Progenitor cell of endocrine pancreas (in vitro differentiated cells): ENCODE measurements at regions not wholly inside any gene's neighbourhood (a gene's known extent, or its start where the extent isn't known, plus 50 kb on each side); places are given as distances from the start of the nearest gene placed in this dataset.

ENCODE experiments used
- DNase-seq: peaks from one replicate; pipeline ENCODE4 v3.0.0; 2021; ENCODE audit warnings: low spot score; ENCODE audit not compliant: unreplicated experiment
- H3K27ac Mint-ChIP-seq: 2 replicates; pipeline ENCODE4 v1.8.0; 2021; ENCODE audit warnings: mild to moderate bottlenecking, moderate library complexity, mixed read lengths
- H3K27me3 Mint-ChIP-seq: 2 replicates; pipeline ENCODE4 v1.8.0; 2021; ENCODE audit warnings: mixed read lengths
- H3K36me3 Mint-ChIP-seq: 2 replicates; pipeline ENCODE4 v1.8.0; 2022; ENCODE audit warnings: mixed read lengths; ENCODE audit not compliant: insufficient read depth
- H3K4me1 Mint-ChIP-seq: 2 replicates; pipeline ENCODE4 v1.8.0; 2021; ENCODE audit warnings: low read depth, mixed read lengths
- H3K4me3 Mint-ChIP-seq: 2 replicates; pipeline ENCODE4 v1.8.0; 2021; ENCODE audit warnings: low read depth, mild to moderate bottlenecking, moderate library complexity, mixed read lengths
- H3K9me3 Mint-ChIP-seq: 2 replicates; pipeline ENCODE4 v1.8.0; 2021; ENCODE audit warnings: low read depth, mixed read lengths
- CTCF ChIP-seq: fragments of 200-600 bp; sonication (generic); IDR thresholded peaks from one replicate; pipeline ENCODE4 v1.5.0; 2021; ENCODE audit warnings: antibody characterized with exemption, mild to moderate bottlenecking; ENCODE audit not compliant: unreplicated experiment

- H3K27ac Mint-ChIP-seq = no peak overlapping the region
- H3K27me3 Mint-ChIP-seq = no peaks in the 10 kb centered on the region
- DNase-seq = no peak
- H3K4me3 Mint-ChIP-seq = no peak overlapping the region
- no peaks in the 10 kb centered on the region for H3K9me3 Mint-ChIP-seq
- H3K4me1 Mint-ChIP-seq = peaks cover 47% of the 10 kb centered on the region
- no peak for TF ChIP-seq CTCF
- H3K36me3 Mint-ChIP-seq = no peaks in the 10 kb centered on the region
These were observed 429.5 kb downstream of the OCA2 start for GRCh38 chr15:27669641-27670040.

- H3K4me3 Mint-ChIP-seq = no peak overlapping the region
These were observed 430.5 kb downstream of the OCA2 start for GRCh38 chr15:27668471-27669220.

GRCh38 chr15:27665002-27665401 is 434.1 kb downstream of the OCA2 start:
- Mint-ChIP-seq H3K4me1 (peaks cover 36% of the 10 kb centered on the region), H3K36me3 (peaks cover 6% of the 10 kb centered on the region), H3K9me3 (peaks cover 8% of the 10 kb centered on the region), H3K27me3 (no peaks in the 10 kb centered on the region), H3K4me3 (peak overlapping the region; percentile 11), H3K27ac (peak overlapping the region; percentile 64)
- TF ChIP-seq CTCF = no peak
- no peak for DNase-seq

More at GRCh38 chr15:27668471-27669220, 430.5 kb downstream of the OCA2 start:
- no peak for DNase-seq
- Mint-ChIP-seq H3K27me3 (no peaks in the 10 kb centered on the region), H3K27ac (no peak overlapping the region), H3K4me1 (peaks cover 56% of the 10 kb centered on the region), H3K9me3 (no peaks in the 10 kb centered on the region), H3K36me3 (no peaks in the 10 kb centered on the region)
- TF ChIP-seq CTCF = no peak

GRCh38 chr15:27662892-27663291 is 436.2 kb downstream of the OCA2 start:
- no peak overlapping the region for H3K4me3 Mint-ChIP-seq
- H3K9me3 Mint-ChIP-seq = peaks cover 11% of the 10 kb centered on the region
- peaks cover 6% of the 10 kb centered on the region for H3K36me3 Mint-ChIP-seq
- no peaks in the 10 kb centered on the region for H3K27me3 Mint-ChIP-seq
- no peak for TF ChIP-seq CTCF
- no peak for DNase-seq
- H3K4me1 Mint-ChIP-seq = peaks cover 34% of the 10 kb centered on the region
- H3K27ac Mint-ChIP-seq = peak overlapping the region; percentile 92

GRCh38 chr15:27660676-27661075 is 438.4 kb downstream of the OCA2 start:
- no peak overlapping the region for H3K4me3 Mint-ChIP-seq

More at GRCh38 chr15:27660676-27661075, 438.4 kb downstream of the OCA2 start:
- Mint-ChIP-seq H3K4me1 (peaks cover 33% of the 10 kb centered on the region), H3K9me3 (peaks cover 16% of the 10 kb centered on the region), H3K27me3 (no peaks in the 10 kb centered on the region), H3K36me3 (peaks cover 6% of the 10 kb centered on the region), H3K27ac (no peak overlapping the region)
- TF ChIP-seq CTCF = no peak
- no peak for DNase-seq
